SJCRH30 (cell line): ENCODE measurements at regions not wholly inside any gene's neighbourhood (a gene's known extent, or its start where the extent isn't known, plus 50 kb on each side); places are given as distances from the start of the nearest gene placed in this dataset.

Experiments used
- DNase-seq, 2 experiments: peaks; one replicate each; pipeline ENCODE4 v3.0.0-alpha.2; 2015 to 2020
- H3K27ac ChIP-seq: fragments of 250-450 bp; sonication (Bioruptor Pico); 2 replicates; pipeline ENCODE4 v1.5.1; 2020; ENCODE audit warnings: mild to moderate bottlenecking, moderate library complexity
- H3K27me3 ChIP-seq: fragments of 250-450 bp; sonication (Bioruptor Pico); 2 replicates; pipeline ENCODE4 v1.5.1; 2020; ENCODE audit warnings: mild to moderate bottlenecking, moderate library complexity
- H3K36me3 ChIP-seq: fragments of 250-450 bp; sonication (Bioruptor Pico); 2 replicates; pipeline ENCODE4 v1.5.1; 2020; ENCODE audit warnings: mild to moderate bottlenecking, moderate library complexity
- H3K4me1 ChIP-seq: fragments of 250-450 bp; sonication (Bioruptor Pico); 2 replicates; pipeline ENCODE4 v1.5.1; 2020; ENCODE audit warnings: mild to moderate bottlenecking, moderate library complexity
- H3K4me3 ChIP-seq: fragments of 250-450 bp; sonication (Bioruptor Pico); 2 replicates; pipeline ENCODE4 v1.5.1; 2020; ENCODE audit warnings: mild to moderate bottlenecking, moderate library complexity
- H3K9me3 ChIP-seq: fragments of 250-450 bp; sonication (Bioruptor Pico); replicated peaks from 2 replicates; pipeline ENCODE4 v1.5.1; 2020; ENCODE audit warnings: mild to moderate bottlenecking, moderate library complexity

DNA sequence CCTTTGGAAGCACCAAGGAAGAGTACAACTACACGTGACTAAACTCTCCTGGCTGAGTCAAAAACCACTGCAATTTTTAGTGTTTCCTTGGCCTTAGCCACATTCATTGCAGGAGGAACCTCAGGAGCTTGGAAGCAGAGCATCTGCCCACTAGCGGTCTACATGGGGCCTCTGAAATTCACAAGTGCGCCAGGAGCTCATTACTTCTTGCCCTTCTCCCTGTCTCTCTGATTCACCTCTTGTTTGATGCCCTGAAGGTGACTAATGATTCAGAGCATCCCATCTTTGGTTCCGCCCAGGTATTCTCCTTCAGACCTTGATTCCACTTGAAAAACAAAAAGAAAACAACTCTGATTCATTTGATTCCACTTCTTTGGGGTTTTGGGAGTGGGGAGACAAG is 201.1 kb upstream of the LPP start:
- Histone ChIP-seq H3K4me3 (no peak overlapping the region), H3K36me3 (no peaks in the 10 kb centered on the region), H3K27me3 (no peaks in the 10 kb centered on the region), H3K9me3 (no peaks in the 10 kb centered on the region), H3K27ac (no peak overlapping the region), H3K4me1 (no peaks in the 10 kb centered on the region)
- DNase-seq, result no peak

DNA sequence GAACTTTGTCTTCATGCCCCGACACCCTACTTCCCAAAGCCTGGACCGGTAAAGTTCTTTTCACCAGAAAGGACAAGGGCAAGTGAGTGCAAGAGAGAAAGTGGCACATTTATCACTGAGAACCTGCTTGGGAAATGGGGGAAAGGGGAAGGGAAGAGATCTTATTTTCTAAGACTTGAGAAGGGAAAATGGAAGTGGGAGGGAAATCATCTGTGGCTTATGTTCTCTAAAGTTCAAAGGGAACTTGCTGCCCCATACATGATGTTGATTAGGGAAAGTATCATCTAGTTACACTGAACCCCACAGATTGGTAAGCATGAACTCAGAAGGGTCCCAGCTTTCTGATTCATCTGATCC is 199.5 kb upstream of the LPP start:
- no peaks in the 10 kb centered on the region for H3K27me3 ChIP-seq
- H3K27ac ChIP-seq, result no peak overlapping the region
- no peaks in the 10 kb centered on the region for H3K9me3 ChIP-seq
- H3K4me3 ChIP-seq, result no peak overlapping the region
- H3K4me1 ChIP-seq, result no peaks in the 10 kb centered on the region
- DNase-seq, result no peak
- H3K36me3 ChIP-seq, result no peaks in the 10 kb centered on the region

DNA sequence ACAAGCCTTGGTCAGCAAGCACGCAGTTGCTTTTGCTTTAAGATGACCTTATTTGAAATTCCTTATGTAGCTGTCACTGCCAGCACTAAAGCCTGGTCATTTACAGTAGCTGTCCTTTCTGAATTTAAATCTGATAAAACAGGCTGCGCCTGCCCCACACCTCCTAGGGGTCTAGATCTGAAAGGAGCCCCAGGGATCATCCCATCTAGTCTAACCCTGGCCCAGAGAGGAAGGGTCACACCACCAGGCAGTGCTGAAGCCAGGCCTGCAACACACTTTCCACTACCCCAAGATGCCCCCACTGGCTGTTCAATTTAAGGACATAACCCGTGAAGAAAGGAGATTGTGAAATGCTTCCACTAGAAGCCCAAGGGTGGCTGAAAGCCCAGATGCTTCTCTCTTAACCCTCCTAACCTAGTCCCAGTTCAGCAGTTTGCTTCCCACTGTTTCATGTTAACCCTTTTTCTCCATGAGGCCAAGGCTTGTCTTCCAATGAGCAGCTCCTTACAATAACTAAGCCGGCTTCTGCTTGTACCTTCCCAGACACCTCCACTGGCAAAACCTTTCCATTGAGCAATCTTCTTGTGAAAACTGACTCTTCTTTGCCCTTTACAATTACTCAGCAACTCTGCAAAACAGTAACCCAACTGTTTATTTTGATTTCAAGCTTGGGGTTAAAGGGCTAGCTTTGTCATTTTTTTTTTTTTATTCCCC is 198.9 kb upstream of the LPP start:
- H3K27me3 ChIP-seq, result no peaks in the 10 kb centered on the region
- no peak for DNase-seq
- H3K4me1 ChIP-seq, result no peaks in the 10 kb centered on the region
- H3K9me3 ChIP-seq, result no peaks in the 10 kb centered on the region
- no peak overlapping the region for H3K27ac ChIP-seq
- no peaks in the 10 kb centered on the region for H3K36me3 ChIP-seq
- no peak overlapping the region for H3K4me3 ChIP-seq

DNA sequence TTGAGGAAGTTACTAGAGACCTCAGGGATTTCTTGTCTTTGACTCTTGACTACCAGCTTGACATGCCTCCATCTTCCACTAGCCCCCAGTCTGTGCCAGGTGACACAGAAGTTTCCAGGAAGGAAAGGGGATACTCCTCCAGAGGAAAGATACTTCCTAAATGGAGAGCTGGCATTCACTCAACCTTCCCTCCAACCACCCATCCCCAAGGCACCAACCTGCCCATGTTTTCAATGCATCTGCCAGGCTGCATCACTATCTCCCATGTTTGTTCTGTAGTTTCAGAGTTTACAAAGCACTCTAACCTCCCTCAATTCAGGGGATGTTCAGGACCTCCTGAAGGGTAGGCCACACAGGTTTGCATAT is 198.4 kb upstream of the LPP start:
- Histone ChIP-seq H3K27me3 (no peaks in the 10 kb centered on the region), H3K36me3 (no peaks in the 10 kb centered on the region), H3K9me3 (no peaks in the 10 kb centered on the region), H3K4me3 (no peak overlapping the region), H3K27ac (no peak overlapping the region), H3K4me1 (no peaks in the 10 kb centered on the region)
- no peak for DNase-seq

DNA sequence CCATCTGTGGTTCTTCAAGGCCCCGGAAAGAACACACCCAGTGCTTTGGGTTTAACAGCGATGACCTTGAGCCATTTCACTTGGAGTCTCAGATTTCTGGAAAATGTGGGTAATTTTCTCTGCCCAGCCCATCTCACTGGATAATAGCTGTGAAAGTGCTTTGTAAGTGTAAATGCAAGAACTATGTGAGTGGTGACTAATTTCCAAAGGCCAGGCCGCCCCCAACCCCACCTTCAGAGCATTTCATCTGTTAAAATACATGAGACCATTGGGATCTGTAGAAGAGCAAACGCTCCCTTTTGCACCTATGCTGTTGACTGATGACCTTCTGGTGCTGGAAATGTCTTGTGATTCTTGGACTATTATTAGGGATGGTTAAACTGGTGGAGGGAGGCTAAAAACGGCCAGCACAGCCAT is 196.8 kb upstream of the LPP start:
- Histone ChIP-seq H3K27me3 (no peaks in the 10 kb centered on the region), H3K27ac (no peak overlapping the region), H3K36me3 (no peaks in the 10 kb centered on the region), H3K4me3 (no peak overlapping the region), H3K9me3 (no peaks in the 10 kb centered on the region), H3K4me1 (no peaks in the 10 kb centered on the region)
- no peak for DNase-seq

DNA sequence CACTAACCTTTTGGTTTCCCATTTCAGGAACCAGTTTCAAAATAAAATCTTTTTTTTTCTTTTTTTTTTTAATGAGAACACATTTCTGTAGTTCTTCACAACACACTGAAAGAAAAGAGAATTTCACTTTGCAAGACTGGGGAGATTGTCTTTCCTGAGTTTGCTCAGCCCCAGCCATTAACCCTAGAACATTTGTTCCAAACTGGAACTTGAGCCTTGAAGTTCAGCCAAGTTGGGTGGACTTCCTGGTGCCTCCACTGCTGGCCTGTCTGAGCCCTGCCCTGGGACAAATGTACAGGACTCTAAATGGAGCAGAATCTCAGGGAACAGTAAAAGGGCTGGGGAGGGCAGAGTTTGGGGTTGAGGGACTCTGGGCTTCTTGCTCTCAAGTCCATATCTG is 196.4 kb upstream of the LPP start:
- no peak for DNase-seq
- Histone ChIP-seq H3K4me1 (no peaks in the 10 kb centered on the region), H3K27ac (no peak overlapping the region), H3K27me3 (no peaks in the 10 kb centered on the region), H3K9me3 (no peaks in the 10 kb centered on the region), H3K36me3 (no peaks in the 10 kb centered on the region), H3K4me3 (no peak overlapping the region)

DNA sequence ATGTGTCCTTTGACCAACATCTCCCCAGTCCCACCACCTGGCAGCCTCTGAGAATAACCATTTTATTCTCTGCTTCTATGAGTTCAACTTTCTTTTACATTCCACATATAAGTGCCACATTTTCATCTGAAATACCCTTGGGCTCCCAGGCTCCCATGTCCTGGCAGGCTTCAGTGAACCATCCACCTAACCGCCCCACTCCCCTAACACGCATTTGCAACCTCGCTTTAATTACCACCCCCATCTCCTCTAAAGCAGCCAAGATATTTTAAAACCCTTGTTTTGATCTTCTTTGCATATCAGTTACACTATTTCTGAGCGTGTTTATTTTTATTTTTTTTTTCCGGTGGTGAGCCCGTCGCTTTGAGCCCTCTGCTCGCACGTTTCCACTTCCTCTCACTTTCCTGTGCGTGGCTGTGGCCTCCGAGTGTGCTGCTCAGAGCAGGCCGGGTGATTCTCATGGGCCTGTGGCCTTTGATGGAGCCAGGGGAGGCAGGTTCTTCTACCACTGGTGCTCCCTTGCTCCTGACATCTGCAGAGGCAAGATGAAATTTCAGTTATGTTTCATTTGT is 195.4 kb upstream of the LPP start:
- Histone ChIP-seq H3K27me3 (no peaks in the 10 kb centered on the region), H3K36me3 (no peaks in the 10 kb centered on the region), H3K9me3 (no peaks in the 10 kb centered on the region), H3K4me1 (no peaks in the 10 kb centered on the region), H3K27ac (no peak overlapping the region), H3K4me3 (no peak overlapping the region)
- no peak for DNase-seq

DNA sequence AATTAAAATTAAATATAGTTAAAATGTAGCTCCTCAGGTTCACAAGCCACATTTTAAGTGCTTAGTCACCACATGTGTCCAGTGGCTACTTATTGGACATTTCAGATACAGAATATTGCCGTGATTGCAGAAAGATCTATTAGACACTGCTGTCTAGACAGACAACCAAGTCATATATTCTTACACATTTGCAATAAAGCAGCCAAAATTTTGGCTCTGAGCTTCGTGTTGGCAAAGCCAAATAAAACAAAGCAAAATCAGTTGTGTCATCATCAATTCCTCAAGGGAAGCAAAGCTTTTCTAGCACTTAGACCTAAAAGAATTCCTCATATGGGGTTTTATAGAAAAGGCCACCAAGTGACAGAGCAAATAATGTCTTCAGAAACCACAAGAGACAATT is 193.1 kb upstream of the LPP start:
- Histone ChIP-seq H3K4me3 (no peak overlapping the region), H3K4me1 (no peaks in the 10 kb centered on the region), H3K27ac (no peak overlapping the region), H3K36me3 (no peaks in the 10 kb centered on the region), H3K9me3 (no peaks in the 10 kb centered on the region), H3K27me3 (no peaks in the 10 kb centered on the region)
- DNase-seq, result no peak

DNA sequence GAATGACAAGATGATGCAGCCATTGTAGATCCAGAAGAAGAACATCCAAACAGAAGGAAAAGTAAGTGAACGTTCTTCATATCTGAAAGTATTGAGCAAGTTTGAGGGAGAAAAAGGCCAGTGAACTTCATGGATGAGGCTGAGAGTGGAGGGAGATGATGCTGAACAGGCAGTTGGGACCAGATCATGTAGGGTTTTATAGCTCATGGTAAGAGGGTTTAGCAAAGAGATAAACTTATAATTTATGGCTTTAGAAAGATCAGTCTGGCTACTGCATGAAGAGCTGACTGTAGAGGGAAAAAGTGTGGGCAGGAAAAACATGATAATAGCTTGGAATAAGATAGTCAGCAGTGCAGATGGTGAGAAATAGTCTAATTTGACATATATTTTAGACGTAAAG is 192.6 kb upstream of the LPP start:
- no peaks in the 10 kb centered on the region for H3K4me1 ChIP-seq
- H3K27ac ChIP-seq, result no peak overlapping the region
- H3K4me3 ChIP-seq, result no peak overlapping the region
- H3K36me3 ChIP-seq, result no peaks in the 10 kb centered on the region
- DNase-seq, result no peak
- H3K9me3 ChIP-seq, result no peaks in the 10 kb centered on the region
- no peaks in the 10 kb centered on the region for H3K27me3 ChIP-seq

DNA sequence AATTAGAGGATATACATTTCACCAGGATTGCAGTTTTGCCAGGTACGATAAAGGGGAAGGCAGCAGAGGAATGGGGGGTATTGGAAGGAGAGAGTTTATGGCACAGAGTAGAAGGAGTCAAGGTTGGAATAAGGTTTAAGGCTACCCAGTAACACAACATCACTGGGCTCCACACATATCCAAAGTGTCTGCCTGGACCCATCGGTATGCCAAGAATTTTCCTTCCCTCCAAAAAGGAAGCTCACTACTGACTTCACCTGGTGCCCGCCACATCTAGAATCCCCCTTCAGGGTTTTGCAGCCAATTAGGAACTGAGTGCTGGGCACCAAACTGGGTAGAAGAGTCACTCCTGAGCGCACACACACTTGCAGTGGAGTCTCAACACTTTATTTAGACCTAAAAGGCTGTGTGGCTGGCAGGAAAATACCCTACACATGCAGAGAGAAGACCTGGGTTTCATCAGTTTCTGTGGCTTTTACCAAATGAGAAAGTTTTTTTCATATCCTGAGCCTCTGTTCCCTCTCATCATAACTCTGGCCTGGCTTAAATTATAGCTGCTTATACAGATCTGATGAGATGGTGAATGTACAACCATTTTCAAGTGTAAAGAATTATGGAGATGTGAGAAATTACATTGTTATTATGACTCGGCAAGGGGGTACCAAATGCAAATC is 190.8 kb upstream of the LPP start:
- DNase-seq, result no peak
- Histone ChIP-seq H3K9me3 (no peaks in the 10 kb centered on the region), H3K36me3 (no peaks in the 10 kb centered on the region), H3K4me1 (no peaks in the 10 kb centered on the region), H3K27ac (no peak overlapping the region), H3K4me3 (no peak overlapping the region), H3K27me3 (no peaks in the 10 kb centered on the region)

DNA sequence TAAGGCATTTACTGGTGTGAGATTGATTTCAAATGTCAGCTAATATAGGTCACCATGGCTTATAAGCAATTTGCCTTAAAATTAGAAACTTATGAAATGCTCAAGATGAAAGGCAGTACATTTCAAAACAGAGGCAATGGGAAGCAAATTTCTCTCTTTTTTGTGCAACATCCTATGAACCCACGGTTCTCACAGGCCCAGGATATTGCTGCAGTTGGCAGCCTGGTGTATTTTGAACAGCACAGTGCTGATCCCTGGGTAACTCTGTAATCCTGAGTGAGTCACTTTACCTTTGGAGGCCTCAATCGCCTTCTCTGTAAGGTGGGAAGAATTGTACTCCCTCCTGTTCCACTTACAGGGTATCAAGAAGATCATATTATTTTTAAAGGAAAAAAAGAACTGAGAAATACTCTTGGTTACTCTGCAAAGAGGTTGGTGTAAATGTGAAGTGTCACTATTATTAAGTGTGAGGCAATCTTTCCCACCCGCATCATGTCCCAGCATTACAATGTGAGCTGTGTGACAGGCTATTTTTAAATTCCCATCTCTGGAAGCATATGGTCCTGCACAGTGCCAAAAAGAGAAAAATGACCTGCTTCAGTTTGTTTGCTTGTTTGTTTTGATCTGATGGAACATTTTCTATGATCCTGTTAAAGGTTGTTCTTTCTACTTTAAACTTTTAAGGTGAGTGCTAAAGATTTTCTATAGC is 190.1 kb upstream of the LPP start:
- no peaks in the 10 kb centered on the region for H3K36me3 ChIP-seq
- no peak for DNase-seq
- no peaks in the 10 kb centered on the region for H3K4me1 ChIP-seq
- H3K9me3 ChIP-seq, result no peaks in the 10 kb centered on the region
- no peaks in the 10 kb centered on the region for H3K27me3 ChIP-seq
- H3K4me3 ChIP-seq, result no peak overlapping the region
- no peak overlapping the region for H3K27ac ChIP-seq

DNA sequence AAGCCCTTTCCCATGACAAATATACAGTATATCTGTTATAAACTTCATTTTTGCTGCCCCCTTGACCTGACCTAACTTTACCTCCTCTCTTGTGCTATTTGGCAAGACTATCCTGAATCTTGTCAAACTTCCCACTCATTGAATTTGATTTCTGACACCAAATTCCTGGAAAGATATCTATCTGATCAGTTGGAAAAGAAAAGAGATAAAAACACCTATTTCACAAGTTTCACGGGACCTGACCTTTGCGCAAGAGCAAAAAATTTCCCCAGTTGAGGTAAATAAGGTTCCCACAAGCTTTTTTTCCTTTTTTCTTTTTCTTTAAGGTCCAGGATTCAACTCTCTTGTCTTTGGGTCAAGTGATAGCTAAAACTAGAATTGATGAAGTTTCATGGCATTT is 189.2 kb upstream of the LPP start:
- DNase-seq, result no peak
- Histone ChIP-seq H3K27me3 (no peaks in the 10 kb centered on the region), H3K4me1 (no peaks in the 10 kb centered on the region), H3K9me3 (no peaks in the 10 kb centered on the region), H3K27ac (no peak overlapping the region), H3K4me3 (no peak overlapping the region), H3K36me3 (no peaks in the 10 kb centered on the region)

DNA sequence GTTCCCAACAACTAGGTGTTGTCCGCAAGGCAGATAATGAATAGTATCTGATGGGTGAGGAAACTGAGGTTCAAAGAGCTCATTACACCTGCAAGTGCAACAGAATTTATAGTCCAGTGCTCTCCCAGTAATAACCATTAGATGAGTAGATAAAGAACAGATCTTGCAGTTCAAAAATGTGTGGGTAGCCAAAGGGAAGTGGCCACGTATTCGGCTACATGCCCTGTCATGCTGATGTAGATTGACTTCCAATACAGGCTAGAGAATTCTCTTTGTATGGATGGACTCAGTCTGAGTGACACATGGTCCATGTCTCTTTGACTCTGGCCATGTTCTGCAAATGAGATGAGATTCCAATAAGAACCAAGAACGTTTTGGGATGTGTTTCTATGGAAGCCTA is 187.9 kb upstream of the LPP start:
- Histone ChIP-seq H3K36me3 (no peaks in the 10 kb centered on the region), H3K4me3 (no peak overlapping the region), H3K27me3 (no peaks in the 10 kb centered on the region), H3K27ac (no peak overlapping the region), H3K9me3 (no peaks in the 10 kb centered on the region), H3K4me1 (no peaks in the 10 kb centered on the region)
- no peak for DNase-seq

DNA sequence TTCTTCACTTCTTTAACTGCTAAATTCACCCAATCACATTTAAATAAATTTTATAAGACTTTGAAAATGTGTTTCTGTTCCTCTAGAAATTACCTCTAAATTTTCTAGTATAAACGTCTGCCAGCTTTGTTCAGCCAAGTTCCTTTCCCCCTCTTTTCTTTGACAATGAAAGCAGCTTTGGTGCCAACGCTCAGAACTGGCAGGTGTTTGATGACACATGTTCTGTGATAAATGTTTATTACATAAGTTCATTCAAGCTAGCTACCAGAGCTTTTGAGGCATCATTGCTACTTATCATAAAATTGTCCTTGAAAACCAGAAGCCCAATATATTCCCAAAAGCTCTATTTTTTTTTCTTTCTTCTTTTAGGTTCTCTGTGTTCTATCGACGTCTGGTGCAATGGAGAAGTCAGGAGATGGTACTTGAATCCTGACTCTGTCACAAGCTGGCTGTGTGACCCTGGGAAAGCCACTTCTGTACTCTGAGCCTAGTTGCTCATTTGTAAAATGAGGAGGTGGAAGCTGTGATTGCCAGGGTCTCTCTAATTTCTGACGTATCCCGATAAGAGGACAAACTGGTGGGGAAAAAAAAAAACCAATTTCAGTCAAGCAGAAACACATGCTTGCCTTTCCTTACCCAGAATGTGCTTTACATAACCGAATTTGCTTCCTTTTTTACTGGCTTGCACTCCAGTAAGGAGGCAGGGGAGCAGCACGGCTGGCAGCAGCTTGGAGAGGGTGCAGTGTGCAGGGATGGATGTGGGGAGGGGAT is 187.1 kb upstream of the LPP start:
- Histone ChIP-seq H3K4me3 (no peak overlapping the region), H3K27ac (no peak overlapping the region), H3K36me3 (no peaks in the 10 kb centered on the region), H3K9me3 (no peaks in the 10 kb centered on the region), H3K27me3 (no peaks in the 10 kb centered on the region), H3K4me1 (no peaks in the 10 kb centered on the region)
- no peak for DNase-seq

DNA sequence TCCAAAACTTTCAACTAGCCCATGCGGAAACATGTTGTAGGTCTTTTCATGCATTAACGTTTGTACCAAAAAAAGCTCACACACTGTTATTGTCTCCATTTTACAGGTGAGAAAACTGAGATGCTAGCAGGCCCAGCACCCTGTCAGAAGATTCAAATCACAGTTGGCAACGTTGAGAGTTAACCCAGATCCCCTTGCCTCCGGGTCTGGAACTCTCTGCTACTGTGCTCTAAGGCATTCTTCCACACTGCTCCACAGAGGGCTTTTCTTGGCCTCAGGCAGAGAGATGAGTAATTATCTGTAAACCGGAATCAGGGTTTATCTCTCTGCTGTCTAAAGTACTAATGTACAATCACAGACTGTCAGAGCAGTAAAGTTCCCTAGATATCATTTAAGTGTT is 186.0 kb upstream of the LPP start:
- H3K9me3 ChIP-seq, result no peaks in the 10 kb centered on the region
- no peak overlapping the region for H3K27ac ChIP-seq
- no peak overlapping the region for H3K4me3 ChIP-seq
- no peaks in the 10 kb centered on the region for H3K4me1 ChIP-seq
- H3K27me3 ChIP-seq, result no peaks in the 10 kb centered on the region
- no peaks in the 10 kb centered on the region for H3K36me3 ChIP-seq
- no peak for DNase-seq
